ENCODE measurements at regions not wholly inside any gene's neighbourhood (a gene's known extent, or its start where the extent isn't known, plus 50 kb on each side); places are given as distances from the start of the nearest gene placed in this dataset.

DNA sequence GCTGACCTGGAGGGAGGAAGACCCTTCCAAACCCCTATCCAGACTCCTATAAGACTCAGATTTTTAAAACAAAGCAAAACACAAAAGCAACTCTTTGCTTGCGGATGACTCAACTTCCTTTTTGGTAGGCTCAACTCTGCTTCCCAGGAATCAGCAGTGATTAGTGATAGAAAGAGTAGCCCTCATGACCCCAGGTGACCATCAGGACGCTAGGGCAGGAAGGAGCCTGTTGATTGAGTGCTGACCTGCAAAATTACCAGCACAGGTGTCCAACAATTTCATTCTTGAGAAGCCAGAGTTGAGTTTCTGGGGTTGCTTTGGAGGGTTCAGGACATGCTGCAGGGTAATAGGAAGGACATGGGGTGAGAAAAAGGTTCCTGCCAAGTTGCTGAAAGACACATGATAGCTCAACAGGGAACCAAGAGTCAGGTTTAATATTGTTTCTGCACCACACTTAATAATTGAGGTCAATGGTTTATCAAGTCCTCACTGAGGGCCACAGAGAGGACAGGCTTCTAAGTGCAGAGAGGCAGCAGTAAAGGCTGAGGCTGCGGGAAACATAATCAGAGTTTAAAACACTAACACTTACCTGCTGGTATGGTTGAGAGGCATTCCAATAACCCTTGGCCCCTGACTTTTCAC is 67.4 kb upstream of the BMP2 start:
- no peak for DNase-seq (ENCODE audit: low read depth)
- H3K36me3 ChIP-seq (ENCODE audit: insufficient read depth, low read length) = no peaks in the 10 kb centered on the region
- peaks cover 16% of the 10 kb centered on the region for H3K4me1 ChIP-seq (ENCODE audit: insufficient read depth, low read length)
- Mint-ChIP-seq H3K27ac (ENCODE audit: unreplicated experiment) (no peak overlapping the region), H3K9me3 (ENCODE audit: unreplicated experiment) (no peaks in the 10 kb centered on the region), H3K36me3 (ENCODE audit: low read depth, unreplicated experiment) (no peaks in the 10 kb centered on the region), H3K27me3 (ENCODE audit: low read depth, unreplicated experiment) (no peaks in the 10 kb centered on the region), H3K4me3 (ENCODE audit: unreplicated experiment) (no peak overlapping the region), H3K4me1 (ENCODE audit: low read depth, unreplicated experiment) (peaks cover 33% of the 10 kb centered on the region)
- H3K27ac ChIP-seq (ENCODE audit: low read depth, low read length) = no peak overlapping the region
- no peak overlapping the region for H3K4me3 ChIP-seq (ENCODE audit: insufficient read depth, low read depth, low read length)
- H3K9me3 ChIP-seq (ENCODE audit: insufficient read depth, low read depth, low read length) = no peaks in the 10 kb centered on the region
- H3K79me2 ChIP-seq (ENCODE audit: insufficient read depth, low read length) = no peaks in the 10 kb centered on the region
- H3K4me2 ChIP-seq (ENCODE audit: low read length) = no peak overlapping the region
- no peaks in the 10 kb centered on the region for H4K20me1 ChIP-seq (ENCODE audit: insufficient read depth, low read length)
- H3K27me3 ChIP-seq (ENCODE audit: insufficient read depth, low read length) = no peaks in the 10 kb centered on the region
- no peak for FAIRE-seq
- TF ChIP-seq, protein P1, sequence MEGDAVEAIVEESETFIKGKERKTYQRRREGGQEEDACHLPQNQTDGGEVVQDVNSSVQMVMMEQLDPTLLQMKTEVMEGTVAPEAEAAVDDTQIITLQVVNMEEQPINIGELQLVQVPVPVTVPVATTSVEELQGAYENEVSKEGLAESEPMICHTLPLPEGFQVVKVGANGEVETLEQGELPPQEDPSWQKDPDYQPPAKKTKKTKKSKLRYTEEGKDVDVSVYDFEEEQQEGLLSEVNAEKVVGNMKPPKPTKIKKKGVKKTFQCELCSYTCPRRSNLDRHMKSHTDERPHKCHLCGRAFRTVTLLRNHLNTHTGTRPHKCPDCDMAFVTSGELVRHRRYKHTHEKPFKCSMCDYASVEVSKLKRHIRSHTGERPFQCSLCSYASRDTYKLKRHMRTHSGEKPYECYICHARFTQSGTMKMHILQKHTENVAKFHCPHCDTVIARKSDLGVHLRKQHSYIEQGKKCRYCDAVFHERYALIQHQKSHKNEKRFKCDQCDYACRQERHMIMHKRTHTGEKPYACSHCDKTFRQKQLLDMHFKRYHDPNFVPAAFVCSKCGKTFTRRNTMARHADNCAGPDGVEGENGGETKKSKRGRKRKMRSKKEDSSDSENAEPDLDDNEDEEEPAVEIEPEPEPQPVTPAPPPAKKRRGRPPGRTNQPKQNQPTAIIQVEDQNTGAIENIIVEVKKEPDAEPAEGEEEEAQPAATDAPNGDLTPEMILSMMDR (IDR thresholded peaks at IDR 0.05; ENCODE audit: insufficient read depth, low read depth, low read length) = no peak
- TF ChIP-seq EZH2 (IDR thresholded peaks at IDR 0.05; ENCODE audit: insufficient read depth, low read length) = no peak
- no peak overlapping the region for H2AFZ ChIP-seq (ENCODE audit: low read depth, low read length)
- H3K9ac ChIP-seq (ENCODE audit: low read length) = no peak overlapping the region

DNA sequence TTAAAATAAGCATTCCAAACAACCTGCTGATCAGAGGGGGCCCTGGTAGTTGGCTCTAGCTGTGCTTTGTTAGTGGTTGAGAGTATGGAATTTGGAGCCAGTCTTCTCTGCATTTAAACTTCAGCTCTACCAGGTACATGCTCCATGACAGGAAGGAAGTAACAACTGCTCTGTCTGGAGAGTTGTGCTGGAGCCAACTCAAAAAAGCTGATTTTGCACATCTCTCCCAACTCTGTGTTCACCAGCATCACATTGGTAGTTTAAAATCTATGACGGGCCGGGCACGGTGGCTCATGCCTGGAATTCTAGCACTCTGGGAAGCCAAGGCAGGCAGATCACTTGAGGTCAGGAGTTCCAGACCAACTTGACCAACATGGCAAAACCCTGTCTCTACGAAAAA is 68.8 kb upstream of the BMP2 start:
- no peaks in the 10 kb centered on the region for H3K79me2 ChIP-seq (ENCODE audit: insufficient read depth, low read length)
- DNase-seq (ENCODE audit: low read depth) = no peak
- H3K27me3 ChIP-seq (ENCODE audit: insufficient read depth, low read length) = no peaks in the 10 kb centered on the region
- no peak overlapping the region for H3K9ac ChIP-seq (ENCODE audit: low read length)
- H3K27ac ChIP-seq (ENCODE audit: low read depth, low read length) = no peak overlapping the region
- H3K36me3 Mint-ChIP-seq (ENCODE audit: low read depth, unreplicated experiment) = no peaks in the 10 kb centered on the region
- TF ChIP-seq, protein P1 (IDR thresholded peaks at IDR 0.05; ENCODE audit: insufficient read depth, low read depth, low read length) = no peak
- no peak for TF ChIP-seq EZH2 (IDR thresholded peaks at IDR 0.05; ENCODE audit: insufficient read depth, low read length)
- H3K4me2 ChIP-seq (ENCODE audit: low read length) = no peak overlapping the region
- H4K20me1 ChIP-seq (ENCODE audit: insufficient read depth, low read length) = no peaks in the 10 kb centered on the region
- no peaks in the 10 kb centered on the region for H3K9me3 Mint-ChIP-seq (ENCODE audit: unreplicated experiment)
- H2AFZ ChIP-seq (ENCODE audit: low read depth, low read length) = no peak overlapping the region
- H3K27ac Mint-ChIP-seq (ENCODE audit: unreplicated experiment) = no peak overlapping the region
- peaks cover 3% of the 10 kb centered on the region for H3K4me1 ChIP-seq (ENCODE audit: insufficient read depth, low read length)
- no peak overlapping the region for H3K4me3 Mint-ChIP-seq (ENCODE audit: unreplicated experiment)
- H3K9me3 ChIP-seq (ENCODE audit: insufficient read depth, low read depth, low read length) = no peaks in the 10 kb centered on the region
- H3K4me3 ChIP-seq (ENCODE audit: insufficient read depth, low read depth, low read length) = no peak overlapping the region
- H3K27me3 Mint-ChIP-seq (ENCODE audit: low read depth, unreplicated experiment) = no peaks in the 10 kb centered on the region
- no peak for FAIRE-seq
- H3K4me1 Mint-ChIP-seq (ENCODE audit: low read depth, unreplicated experiment) = peaks cover 21% of the 10 kb centered on the region
- no peaks in the 10 kb centered on the region for H3K36me3 ChIP-seq (ENCODE audit: insufficient read depth, low read length)

DNA sequence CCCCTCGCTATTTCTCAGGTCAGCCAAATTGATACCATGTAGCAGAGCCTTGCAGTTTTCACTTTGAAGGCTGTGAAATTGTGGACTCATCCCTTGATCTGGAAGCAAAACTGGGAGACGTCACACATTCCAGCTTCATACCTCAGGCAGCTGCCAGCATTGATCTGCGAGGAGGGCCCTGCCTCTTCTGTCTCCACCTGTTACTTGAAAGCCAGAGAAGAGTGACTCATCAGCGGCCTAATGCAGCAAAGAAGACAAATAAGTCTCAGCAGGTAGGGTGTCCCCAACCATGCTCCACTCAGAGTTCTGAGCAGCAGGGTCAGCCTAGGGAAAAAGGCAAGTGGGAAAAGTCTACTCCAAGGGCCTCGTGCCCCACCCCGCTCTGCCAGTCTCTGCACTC is 69.4 kb upstream of the BMP2 start:
- Histone ChIP-seq H3K4me1 (ENCODE audit: insufficient read depth, low read length) (no peaks in the 10 kb centered on the region), H3K4me2 (ENCODE audit: low read length) (no peak overlapping the region), H3K36me3 (ENCODE audit: insufficient read depth, low read length) (no peaks in the 10 kb centered on the region), H3K27ac (ENCODE audit: low read depth, low read length) (no peak overlapping the region), H2AFZ (ENCODE audit: low read depth, low read length) (no peak overlapping the region), H3K27me3 (ENCODE audit: insufficient read depth, low read length) (no peaks in the 10 kb centered on the region), H3K9me3 (ENCODE audit: insufficient read depth, low read depth, low read length) (no peaks in the 10 kb centered on the region), H3K79me2 (ENCODE audit: insufficient read depth, low read length) (no peaks in the 10 kb centered on the region), H3K4me3 (ENCODE audit: insufficient read depth, low read depth, low read length) (no peak overlapping the region), H3K9ac (ENCODE audit: low read length) (no peak overlapping the region), H4K20me1 (ENCODE audit: insufficient read depth, low read length) (no peaks in the 10 kb centered on the region)
- no peak for TF ChIP-seq EZH2 (IDR thresholded peaks at IDR 0.05; ENCODE audit: insufficient read depth, low read length)
- TF ChIP-seq, protein P1 (IDR thresholded peaks at IDR 0.05; ENCODE audit: insufficient read depth, low read depth, low read length) = no peak
- Mint-ChIP-seq H3K9me3 (ENCODE audit: unreplicated experiment) (no peaks in the 10 kb centered on the region), H3K27ac (ENCODE audit: unreplicated experiment) (peak overlapping the region; percentile 58), H3K4me1 (ENCODE audit: low read depth, unreplicated experiment) (peaks cover 21% of the 10 kb centered on the region), H3K36me3 (ENCODE audit: low read depth, unreplicated experiment) (no peaks in the 10 kb centered on the region), H3K4me3 (ENCODE audit: unreplicated experiment) (no peak overlapping the region), H3K27me3 (ENCODE audit: low read depth, unreplicated experiment) (no peaks in the 10 kb centered on the region)
- no peak for FAIRE-seq
- DNase-seq (ENCODE audit: low read depth) = peak; percentile 34

Data from astrocyte (in vitro differentiated cells and primary cell).